Stimulated activated CD8-positive, alpha-beta memory T cell treated with anti-CD3 and anti-CD28 coated beads, Interleukin-7, amount 100 ng/mL, for 4 hours (primary cell): ENCODE measurements at regions not wholly inside any gene's neighbourhood (a gene's known extent, or its start where the extent isn't known, plus 50 kb on each side); places are given as distances from the start of the nearest gene placed in this dataset.
"Not testable (repeated sequence)": the region's sequence is repeated elsewhere in the genome, so short reads cannot be mapped to it uniquely, and the experiment has no call there.

Experiments used
- DNase-seq, 2 donors: peaks; one replicate each; pipeline ENCODE4 v3.0.0-alpha.2; 2020; ENCODE audit warnings: low read depth in 2 of 2

DNA sequence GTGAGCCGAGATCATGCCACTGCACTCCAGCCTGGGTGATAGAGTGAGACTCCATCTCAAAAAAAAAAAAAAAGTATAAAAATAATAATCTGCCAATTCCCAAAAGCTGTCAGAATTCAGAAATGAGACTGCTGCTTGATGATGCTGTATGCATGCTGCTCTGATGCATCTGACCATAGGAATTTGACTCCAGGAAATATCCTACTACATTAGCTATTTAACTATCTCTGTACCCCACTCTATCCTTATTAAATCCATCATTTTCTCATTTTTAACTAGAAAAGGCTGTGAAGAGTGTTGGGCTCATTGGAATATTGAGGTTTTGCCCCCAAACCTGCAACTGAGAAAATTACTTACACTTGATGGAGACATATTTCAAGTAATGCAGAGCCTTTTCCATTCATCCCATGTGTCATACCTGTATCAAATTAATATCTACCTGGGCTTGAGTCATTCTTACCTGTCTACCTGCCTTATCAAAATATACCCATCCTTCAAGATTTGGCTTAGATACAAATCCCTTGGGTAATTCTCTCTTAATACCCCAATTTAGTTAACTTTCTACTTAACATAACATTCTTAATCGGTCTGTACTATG, 135.2 kb upstream of the PREP start:
- DNase-seq = no peak

DNA sequence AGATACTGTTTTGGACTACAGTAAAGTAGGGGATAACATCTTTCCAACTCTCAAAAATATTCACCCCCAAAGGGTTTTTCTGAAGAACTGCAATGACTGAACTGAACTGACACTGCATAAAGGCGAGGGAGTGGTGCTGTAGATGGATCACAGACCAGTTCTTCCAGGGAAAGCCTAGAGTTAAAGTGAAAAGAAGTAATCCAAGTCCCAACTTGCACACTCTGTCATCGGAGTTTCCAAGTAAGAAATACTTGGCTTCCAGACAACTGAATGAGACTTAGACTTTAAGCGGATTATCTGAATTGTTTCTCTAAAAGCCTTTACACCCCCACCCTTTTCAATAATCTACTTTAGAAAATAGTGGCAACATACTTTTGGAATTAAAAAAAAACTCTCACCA, 134.1 kb upstream of the PREP start:
- no peak for DNase-seq

DNA sequence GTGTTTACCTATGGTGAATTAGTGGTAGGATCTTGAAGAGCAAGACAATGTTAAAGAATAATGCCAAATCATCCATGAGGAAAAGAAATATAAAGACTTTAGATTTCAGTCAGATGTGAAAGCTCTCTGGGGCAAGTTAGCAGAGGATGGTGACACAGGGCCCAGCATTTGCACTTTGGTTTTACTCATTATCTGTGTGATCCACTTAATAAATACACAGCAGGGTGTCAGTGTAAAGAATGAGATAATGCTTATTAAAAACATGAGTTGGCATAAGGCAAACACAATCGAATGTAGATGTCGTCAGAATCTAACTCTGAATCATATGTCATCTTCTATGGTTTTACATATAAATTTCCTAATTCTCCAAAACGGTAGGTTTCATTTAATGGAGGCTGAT, 130.4 kb upstream of the PREP start:
- no peak for DNase-seq

DNA sequence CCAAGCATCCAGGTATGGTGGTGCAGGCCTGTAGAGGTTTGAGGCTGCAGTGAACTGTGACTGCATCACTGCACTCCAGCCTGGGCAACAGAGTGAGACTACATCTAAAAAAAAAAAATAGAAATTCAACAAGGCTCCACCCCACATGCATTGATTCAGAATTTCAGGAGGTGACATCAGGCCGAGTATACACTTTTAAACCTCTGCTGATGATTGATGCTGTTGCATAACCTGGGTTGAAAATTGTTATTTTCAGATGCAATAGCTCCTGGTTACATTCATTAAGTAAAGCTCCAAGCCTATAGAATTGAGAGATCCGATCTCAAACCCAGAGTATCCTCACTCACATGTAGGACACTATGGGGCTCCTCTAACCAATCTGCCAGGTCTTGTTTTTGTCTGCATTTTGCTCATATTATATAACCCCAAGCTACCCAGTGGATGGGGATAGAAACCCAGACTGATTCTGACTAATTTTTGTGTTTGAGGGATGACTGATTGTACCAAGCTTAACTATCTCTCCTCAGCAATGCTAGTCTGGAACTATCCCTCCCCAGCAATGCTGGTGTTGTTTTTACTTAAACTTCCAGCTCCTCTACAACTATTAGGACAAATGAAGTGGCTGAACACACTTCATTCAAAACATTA, 123.5 kb upstream of the PREP start:
- DNase-seq = no peak

DNA sequence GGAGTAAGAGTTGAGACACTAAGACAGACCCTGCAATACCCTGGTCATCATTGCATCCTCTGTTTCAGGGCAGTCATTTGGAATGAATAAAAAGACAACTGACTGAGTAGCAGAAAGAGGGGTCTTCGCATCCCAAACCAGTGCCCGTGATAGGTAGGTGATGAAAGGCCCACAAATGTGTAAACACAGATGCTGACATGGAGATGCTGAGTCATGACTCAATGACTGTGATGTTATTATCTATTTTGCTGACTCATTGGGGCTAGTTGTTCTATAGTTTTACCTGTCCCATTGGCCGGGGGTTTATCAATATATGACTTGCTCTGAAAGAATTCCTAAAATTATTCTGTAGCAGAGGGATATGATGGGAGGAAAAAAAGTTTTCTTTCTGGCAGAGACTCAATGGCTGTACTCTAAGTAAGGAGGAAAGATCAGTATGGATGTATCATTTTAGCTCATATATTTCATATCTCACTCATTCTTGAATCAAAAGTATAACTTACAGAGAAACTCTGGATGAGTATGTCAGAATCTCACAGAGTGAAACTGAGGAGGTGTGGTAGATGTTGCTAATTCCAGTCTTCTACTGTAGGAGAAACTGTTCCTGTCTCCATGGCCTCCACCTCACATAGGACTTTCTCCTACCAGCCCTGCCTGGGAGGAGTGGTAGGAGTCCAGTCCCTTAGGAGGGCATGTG, 119.9 kb upstream of the PREP start:
- DNase-seq = no peak

DNA sequence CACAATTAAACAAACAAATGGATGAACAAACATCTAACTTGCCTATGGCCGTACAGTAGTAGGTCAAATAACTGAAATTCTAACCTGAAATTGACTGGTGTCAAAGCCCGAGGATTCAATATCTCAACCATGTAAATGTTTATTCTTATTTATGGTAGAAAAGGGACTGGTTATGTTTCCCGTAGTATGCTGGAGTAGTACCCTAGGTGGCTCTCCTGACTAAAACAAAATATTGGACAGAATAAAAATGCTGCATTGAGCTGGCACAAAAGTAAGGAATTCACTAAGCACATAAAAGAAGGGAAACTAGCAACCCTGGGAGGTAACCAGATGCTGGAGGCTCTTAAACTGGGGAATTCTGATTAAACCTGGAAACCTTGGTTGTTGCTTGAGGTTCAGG, 117.1 kb upstream of the PREP start:
- no peak for DNase-seq

DNA sequence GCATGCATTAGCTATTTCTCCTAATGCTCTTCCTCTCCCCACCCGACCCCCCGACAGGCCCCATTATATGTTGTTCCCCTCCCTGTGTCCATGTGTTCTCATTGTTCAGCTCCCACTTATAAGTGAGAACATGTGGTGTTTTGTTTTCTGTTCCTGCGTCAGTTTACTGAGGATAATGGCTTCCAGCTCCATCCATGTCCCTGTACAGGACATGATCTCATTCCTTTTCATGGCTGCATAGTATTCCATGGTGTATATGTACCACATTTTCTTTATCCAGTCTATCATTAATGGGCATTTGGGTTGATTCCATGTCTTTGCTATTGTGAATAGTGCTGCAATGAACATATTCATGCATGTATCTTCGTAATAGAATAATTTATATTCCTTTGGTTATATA, 116.1 kb upstream of the PREP start:
- DNase-seq = not testable (repeated sequence)

DNA sequence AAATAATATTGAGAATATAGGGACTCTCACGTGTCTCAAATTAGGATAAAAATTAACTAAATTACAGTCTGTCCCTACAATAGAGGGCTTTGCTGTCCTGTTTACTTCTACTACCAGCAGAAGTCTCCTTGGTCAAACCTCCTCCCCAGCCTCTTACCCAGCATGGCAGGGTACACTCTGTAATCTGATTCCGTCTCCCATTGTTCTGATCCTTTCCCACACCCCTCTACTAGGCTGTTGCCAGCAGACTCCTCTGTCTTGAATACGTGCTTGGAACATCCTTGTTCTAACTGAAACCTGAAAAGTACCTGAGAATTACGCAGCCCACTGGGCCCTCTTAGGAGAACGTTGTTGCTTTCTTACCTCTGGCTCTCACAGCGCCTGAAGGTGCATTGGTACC, 112.2 kb upstream of the PREP start:
- DNase-seq = no peak

DNA sequence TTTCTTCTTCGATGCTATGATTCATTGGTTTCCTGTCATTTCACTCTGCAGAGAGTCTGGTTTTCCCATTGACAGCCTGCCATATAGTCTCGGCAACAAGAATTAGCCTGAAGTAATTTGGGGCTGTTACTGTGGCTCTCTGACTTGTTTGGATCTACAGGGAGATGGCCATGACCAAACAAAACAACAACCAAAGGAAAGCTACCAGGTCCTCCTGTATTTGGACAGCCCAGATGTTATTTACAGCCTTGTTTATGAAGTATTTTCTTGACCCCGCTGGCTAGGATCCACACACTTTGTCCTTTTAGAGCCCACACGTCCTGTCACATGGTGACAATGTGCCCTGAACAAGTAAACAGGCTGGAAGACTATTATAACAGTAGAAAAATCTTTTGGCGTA, 111.4 kb upstream of the PREP start:
- DNase-seq = no peak

DNA sequence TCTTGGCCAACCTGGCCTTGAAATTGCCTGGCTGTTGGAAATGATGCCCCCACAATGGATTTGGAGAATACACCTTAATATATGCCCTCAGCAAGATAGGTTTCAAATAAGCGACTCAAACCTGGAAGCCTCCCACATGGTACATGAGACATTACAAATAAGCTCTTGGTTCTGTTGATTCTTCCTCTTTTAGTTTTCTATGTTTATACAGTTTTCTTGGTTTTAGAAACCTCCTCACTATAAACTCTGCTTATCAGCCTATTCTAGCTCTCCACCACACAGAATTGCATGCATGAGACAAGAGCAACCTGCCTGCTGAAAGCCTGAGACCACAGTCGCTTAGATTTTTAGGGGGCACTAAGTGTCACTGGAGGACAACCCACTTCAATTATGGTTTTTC, 108.8 kb upstream of the PREP start:
- no peak for DNase-seq

DNA sequence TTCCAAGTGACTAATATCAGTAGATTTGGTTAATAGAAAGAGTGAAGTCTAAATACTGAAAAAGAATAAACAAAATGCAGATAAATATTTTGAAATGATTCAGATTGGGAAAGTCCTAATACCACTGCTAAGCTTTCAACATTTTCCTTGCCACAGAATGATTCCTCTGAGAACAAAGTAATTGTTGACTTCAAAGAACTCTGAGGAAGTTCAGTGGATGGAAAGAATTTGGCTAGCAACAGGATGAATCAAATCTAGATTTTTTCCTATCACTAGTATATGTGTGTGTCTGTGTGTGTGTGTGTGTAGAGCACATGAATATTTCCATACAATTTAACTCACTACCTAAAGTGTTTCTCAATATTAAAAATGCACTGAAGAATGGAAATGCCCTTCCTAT, 107.9 kb upstream of the PREP start:
- DNase-seq = no peak

DNA sequence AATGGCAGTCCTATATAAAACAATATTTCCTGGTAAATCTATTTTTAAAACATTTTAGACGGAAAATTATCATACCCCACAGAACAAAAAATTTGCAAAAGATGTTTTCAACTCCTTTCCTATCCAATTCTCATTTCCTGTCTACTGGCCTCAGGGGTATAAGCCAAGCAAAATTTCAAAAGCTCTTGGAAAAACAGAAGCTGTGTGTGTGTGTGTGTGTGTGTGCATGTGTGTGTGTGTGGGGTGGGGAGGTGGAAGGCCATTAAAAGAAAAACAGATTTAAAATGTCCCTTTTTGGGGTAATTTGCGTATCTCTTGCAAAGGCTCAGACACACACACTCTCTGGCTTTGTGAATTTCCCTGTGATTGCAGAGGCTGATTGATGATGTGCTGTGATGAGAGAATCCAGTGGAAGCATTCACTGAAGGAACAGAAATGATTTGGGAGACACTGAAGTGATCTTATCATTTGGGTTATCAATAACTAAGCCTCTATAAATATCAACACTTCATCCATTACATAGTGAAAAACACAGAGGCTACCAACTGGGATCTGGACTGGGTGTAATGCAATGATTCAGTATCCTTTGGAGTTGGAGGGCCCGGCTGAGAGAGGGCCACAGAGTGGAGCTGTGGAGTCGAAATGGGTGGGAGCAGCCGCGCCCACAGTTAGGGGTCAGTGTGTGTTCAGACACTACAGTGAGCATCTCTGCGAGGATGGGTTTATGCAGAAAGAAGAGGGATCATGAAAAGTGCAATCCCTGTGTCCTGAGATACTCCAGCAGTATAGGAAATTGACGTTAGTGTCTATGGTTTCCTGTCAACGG, 106.8 kb upstream of the PREP start:
- DNase-seq = no peak

DNA sequence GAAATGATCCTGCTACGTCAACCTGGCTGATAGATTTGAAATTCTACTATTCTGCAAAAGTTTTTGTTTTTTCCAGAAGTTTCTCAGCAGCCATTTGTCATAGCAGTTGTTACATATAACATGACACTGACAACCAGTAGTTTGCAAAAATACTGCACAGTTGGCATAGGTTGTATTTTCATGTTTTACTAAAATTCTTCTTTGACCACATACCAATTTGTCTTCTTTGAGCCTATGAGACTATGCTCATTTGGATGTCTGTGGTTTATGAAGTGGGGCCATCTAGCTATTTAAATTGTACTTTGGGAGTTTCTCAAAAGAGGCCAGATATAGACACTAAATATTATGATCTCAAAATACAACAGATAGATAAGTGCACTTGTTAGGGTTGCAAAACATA, 104.9 kb upstream of the PREP start:
- DNase-seq = no peak

DNA sequence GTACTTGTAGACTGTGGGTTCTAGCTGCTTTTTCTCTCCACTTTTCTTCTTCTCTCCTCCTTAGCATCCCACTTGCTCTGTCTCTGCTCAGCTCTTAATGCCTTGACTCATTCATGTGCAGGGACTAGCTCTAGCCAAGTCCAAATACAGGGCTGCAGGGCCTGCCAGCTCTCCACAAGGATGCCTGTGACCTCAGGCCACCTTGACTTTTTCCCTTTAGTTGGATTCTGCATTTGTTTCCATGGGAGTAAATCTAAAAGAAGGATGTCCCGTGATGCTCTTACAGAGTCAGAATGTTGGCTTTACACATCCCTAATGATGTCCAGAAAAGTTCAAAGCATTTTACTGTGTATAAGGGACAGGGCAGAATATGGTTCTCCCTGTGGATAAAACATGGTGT, 101.8 kb upstream of the PREP start:
- DNase-seq = no peak

DNA sequence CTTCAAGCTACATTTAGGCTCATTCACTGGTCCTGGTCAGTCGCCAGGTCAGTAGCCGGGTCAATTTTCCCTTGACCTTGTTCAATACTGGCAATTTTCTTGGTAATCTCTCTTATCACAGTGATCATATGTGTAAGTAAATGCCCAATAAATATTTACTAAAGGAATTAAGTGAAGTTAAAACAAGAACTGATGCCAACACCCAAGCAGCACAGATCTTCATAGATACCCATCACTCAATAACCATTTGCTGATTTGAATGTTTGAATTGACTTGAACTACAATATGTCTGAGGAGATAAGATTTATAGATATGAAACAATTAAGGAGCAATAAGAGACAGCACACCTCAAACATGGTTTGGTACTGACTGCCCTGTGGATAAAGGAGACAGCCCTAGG, 100.8 kb upstream of the PREP start:
- no peak for DNase-seq

DNA sequence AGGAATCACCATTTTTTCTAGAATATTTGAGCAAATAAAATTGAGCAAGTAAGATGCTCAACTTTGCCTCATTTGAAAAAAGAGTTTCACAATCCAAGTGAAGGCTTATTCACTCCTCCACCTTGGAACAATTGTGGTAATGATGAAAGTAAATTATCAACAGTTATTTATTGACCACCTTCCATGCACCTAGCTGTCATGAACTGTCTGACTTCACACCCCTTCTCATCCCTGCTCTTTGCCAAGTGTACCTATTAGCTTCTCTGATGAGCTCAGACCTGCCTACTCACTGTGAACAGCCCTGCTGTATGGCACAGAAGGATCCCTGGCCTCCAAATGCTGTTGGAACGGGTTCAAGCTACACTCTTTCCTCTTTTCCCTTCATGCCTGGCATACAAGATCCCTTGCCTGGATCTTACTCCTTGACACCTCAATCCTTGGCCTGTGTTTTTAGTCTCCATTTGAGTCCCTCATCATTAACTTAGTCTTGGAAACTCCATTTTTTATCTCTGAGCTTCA, 99.0 kb upstream of the PREP start:
- no peak for DNase-seq

DNA sequence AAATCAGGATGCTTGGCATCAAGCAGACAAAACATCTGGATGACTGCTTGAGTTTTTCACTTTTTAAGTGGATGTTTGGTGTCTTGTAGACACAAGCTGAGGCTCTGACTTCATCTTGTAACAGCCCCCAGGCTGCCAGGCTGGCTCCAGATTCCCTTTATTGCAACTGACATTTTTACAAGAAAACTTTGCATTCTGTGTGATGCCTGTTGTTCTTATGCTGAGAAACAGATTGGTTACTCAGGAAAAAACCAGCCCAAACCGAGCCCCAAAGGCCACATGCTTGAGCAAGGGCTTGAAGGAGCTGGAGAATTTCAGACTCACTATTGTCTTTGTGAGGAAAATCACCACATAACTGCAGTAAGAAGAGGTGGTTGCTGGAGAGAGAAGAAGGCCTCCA, 98.4 kb upstream of the PREP start:
- no peak for DNase-seq

DNA sequence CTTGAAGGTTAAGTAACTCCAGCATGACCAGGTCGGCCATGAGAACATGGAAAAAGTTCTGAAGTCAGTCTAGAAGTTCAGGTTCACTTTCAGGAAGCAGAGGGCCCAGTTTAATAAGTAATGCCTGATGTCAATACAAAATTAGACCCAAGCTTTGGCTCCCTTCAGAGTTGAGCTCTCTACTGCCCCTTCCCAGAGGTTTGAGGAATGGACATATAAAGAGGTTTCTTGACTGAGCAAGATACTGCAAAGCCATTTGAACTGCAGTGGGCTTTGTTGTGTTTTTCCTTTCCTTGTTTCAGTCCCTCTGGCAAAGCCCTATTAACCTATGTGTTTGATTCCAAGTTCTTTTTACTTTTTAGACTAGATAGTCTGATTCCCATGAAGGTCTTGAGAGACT, 97.8 kb upstream of the PREP start:
- DNase-seq = no peak

DNA sequence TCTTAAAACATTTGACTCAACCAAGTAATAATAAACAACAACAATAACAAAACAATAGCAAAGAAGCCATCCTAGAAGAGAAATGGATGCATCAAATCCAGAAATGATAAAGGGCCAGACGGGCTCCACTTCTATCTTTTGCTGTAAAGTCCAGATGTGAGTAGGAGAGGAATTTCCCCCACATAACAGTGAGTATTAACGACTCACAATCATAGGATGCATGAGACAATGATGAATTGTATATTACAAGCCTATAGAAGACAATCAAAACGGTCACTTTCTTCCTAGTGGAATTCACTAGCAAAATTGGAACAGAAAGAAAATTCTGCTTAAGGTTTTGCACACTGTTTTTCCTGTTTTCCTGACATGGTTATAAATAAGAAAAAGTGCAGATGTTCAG, 97.0 kb upstream of the PREP start:
- DNase-seq = no peak

DNA sequence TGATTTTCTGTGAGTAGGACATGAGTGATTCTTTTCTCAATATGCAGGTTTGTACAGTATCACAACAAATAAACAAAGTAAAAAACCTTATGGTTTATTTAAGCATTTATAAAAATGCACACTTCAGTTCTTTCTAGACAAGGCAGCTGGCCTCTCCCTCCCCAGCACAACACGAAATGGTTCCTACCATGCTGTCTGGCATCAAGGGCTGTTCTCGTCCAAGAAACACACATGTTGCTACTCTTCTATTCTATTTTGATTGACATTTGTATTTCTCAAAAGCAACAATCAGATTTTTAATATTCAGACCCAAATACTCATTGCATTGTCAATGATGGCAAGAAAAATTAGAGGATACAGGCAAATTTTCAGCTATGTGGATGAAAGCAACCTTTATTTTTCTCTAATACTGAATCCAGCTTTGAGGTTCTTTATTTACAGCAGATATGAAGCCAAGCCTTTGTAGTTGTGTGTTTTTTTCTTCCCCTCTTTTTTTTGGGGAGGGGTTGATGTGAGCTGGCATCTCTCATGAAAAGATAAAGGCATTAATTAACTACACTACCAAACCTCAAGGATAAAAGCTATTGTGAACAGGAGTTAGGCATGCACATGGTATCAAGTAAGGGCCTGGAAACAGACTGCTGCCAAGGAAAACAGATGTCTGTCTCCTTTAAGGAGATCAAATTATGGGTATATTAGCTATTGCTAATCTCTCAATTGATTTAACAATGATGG, 96.4 kb upstream of the PREP start:
- DNase-seq = no peak

DNA sequence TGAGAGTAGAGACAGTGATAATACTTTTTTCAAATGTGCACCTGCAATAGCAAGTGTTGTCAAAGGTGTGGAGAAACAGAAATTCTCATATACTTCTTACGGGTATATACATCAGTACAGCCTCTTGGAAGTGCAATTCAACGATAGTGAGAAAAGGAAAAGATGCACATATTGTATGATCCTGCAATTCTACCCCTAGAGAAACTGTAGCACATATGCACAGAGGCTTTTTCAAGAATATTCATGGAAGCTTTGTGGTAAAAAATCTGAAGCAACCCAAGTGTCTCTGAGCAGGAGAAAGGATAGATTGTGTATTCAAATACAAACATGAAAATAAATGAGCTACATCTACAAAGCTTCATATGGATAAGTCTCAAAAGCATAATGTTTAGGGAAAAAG, 94.7 kb upstream of the PREP start:
- DNase-seq = no peak

DNA sequence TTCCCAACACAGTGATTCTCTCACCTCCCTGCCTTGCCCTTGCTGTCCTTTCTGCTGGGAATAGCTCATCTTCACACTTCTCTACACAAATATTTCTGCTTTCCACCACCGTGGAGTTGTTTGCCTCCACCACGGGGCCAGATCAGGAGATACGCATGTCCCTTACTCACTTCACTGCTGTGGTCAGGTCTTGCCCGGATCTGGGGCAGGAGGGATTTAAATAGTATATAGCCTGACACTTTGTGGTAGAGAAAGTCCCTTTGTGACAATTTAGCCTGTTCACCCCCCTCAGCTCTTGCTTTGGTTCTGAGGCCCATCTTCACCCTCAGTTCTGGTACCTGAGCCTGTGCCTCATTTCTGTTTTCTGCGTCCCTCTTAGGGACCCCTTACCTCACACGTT, 92.6 kb upstream of the PREP start:
- DNase-seq = no peak
